ENCODE measurements at regions not wholly inside any gene's neighbourhood (a gene's known extent, or its start where the extent isn't known, plus 50 kb on each side); places are given as distances from the start of the nearest gene placed in this dataset.

GRCh38 chr9:81841333-81841732 lies 86.9 kb upstream of the SPATA31D4 start:
- intact Hi-C loops (cut with micrococcal nuclease; ENCODE audit: unreplicated experiment), result no loop called here
- Histone ChIP-seq H3K36me3 (ENCODE audit: control insufficient read depth in 2 of 2, insufficient read depth in 2 of 2, low read length in 1 of 2) (no peaks in the 10 kb centered on the region), H3K27me3 (replicated peaks in 1 of 2; ENCODE audit: control insufficient read depth in 2 of 2, insufficient read depth in 2 of 2, low read length in 1 of 2) (no peaks in the 10 kb centered on the region), H3K79me2 (ENCODE audit: control insufficient read depth, insufficient read depth, low read length) (no peaks in the 10 kb centered on the region), H2AFZ (ENCODE audit: control insufficient read depth, low read depth, low read length) (no peak overlapping the region), H3K27ac (ENCODE audit: control insufficient read depth, insufficient read depth) (no peak overlapping the region), H3K4me3 (no peak overlapping the region), H4K20me1 (ENCODE audit: control insufficient read depth, insufficient read depth) (no peaks in the 10 kb centered on the region), H3K4me2 (ENCODE audit: control insufficient read depth, insufficient read depth) (no peak overlapping the region), H3K4me1 (ENCODE audit: control insufficient read depth, insufficient read depth, low read length) (no peaks in the 10 kb centered on the region), H3K9ac (ENCODE audit: control insufficient read depth, insufficient read depth, low read length) (no peak overlapping the region), H3K9me3 (replicated peaks; ENCODE audit: control insufficient read depth, insufficient read depth, low read length) (no peaks in the 10 kb centered on the region)
- TF ChIP-seq ZNF217 (IDR thresholded peaks at IDR 0.05) (no peak), WRNIP1 (IDR thresholded peaks at IDR 0.05; ENCODE audit: borderline replicate concordance, low read depth, low read length) (no peak), RCOR1 (conservative IDR thresholded peaks at IDR 0.05; ENCODE audit: low read depth, low read length) (no peak), JUND (IDR thresholded peaks at IDR 0.05; ENCODE audit: low read depth, low read length) (no peak), POLR2AphosphoS5 (IDR thresholded peaks at IDR 0.05; ENCODE audit: low read length) (no peak), ZBED1 (IDR thresholded peaks at IDR 0.05; ENCODE audit: borderline replicate concordance) (no peak), SMARCA5 (IDR thresholded peaks at IDR 0.05) (no peak), NR2C2 (IDR thresholded peaks at IDR 0.05; ENCODE audit: borderline replicate concordance, control insufficient read depth, insufficient read length, low read depth) (no peak), BACH1 (IDR thresholded peaks at IDR 0.05; ENCODE audit: borderline replicate concordance) (no peak), RB1 (IDR thresholded peaks at IDR 0.05; ENCODE audit: borderline replicate concordance) (no peak), USF1 (IDR thresholded peaks at IDR 0.05; ENCODE audit: borderline replicate concordance, extremely low read length, insufficient read depth, low read depth, low read length) (no peak), RAD51 (IDR thresholded peaks at IDR 0.05) (no peak), ZNF274 (IDR thresholded peaks at IDR 0.05; ENCODE audit: insufficient read depth, insufficient read length) (no peak), CEBPB (IDR thresholded peaks at IDR 0.05; ENCODE audit: borderline replicate concordance in 1 of 2, low read depth in 2 of 2, low read length in 2 of 2) (no peak), ESRRA (IDR thresholded peaks at IDR 0.05; ENCODE audit: low read length) (no peak), CHD2 (IDR thresholded peaks at IDR 0.05; ENCODE audit: borderline replicate concordance, low read depth, low read length) (no peak), ASH2L (IDR thresholded peaks at IDR 0.05; ENCODE audit: borderline replicate concordance, low read depth) (no peak), SIN3A (IDR thresholded peaks at IDR 0.05; ENCODE audit: low read depth, low read length) (no peak), FOXK2 (IDR thresholded peaks at IDR 0.05) (no peak), BCL11A (IDR thresholded peaks at IDR 0.05; ENCODE audit: low read depth, low read length) (no peak)
- in situ Hi-C loops (cut with MboI), result no loop called here
- SMC1A ChIA-PET (ENCODE audit: uncharacterized antibody, unreplicated experiment), result no interaction called here
- RAD21 ChIA-PET (ENCODE audit: unreplicated experiment), result no interaction called here
- 56% methylated on average over 6 of the region's 6 CpGs for whole genome bisulfite sequencing (ENCODE audit: insufficient coverage, insufficient replicate concordance, low lambda C conversion rate, missing lambda C conversion rate)
- no TSS peak for BruUV-seq (replicated peaks)
- ATAC-seq (no peak), DNase-seq (ENCODE audit: low read depth, low spot score) (no peak), FAIRE-seq (no peak)
- CTCF ChIA-PET, result no interaction called here
- POLR2A ChIA-PET, result no interaction called here
